ENCODE measurements at regions not wholly inside any gene's neighbourhood (a gene's known extent, or its start where the extent isn't known, plus 50 kb on each side); places are given as distances from the start of the nearest gene placed in this dataset.

GRCh38 chr3:152720951-152721718, 113.8 kb upstream of the P2RY1 start:
- TF ChIP-seq CTCF (IDR thresholded peaks at IDR 0.05; ENCODE audit: low read depth, low read length, poor library complexity, severe bottlenecking) (no peak), EZH2phosphoT487 (IDR thresholded peaks at IDR 0.05; ENCODE audit: borderline replicate concordance, low read length) (no peak)
